ENCODE measurements at regions not wholly inside any gene's neighbourhood (a gene's known extent, or its start where the extent isn't known, plus 50 kb on each side); places are given as distances from the start of the nearest gene placed in this dataset.
"Not testable (repeated sequence)": the region's sequence is repeated elsewhere in the genome, so short reads cannot be mapped to it uniquely, and the experiment has no call there.

DNA sequence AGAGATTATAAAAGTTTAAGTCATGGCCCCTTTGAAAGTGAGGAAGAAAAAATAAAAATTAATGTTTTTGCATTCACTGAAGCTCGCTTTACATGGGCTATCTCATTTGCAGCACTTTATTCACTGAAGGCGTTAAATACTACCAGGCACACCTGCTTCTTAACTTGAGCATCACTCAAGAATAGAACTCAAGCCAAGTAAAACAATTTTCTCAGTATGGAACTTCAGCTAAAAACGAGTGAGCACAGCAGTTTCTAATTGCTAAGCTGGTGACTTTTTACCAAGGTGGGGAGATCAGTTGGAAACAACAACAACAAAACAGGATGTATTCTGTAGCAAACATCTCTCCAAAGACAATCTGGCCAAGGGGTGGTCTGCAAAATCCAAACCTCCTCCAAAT lies 405.6 kb downstream of the RAB38 start (continued):
- no peak for TF ChIP-seq ZBTB33 (IDR thresholded peaks at IDR 0.05; ENCODE audit: extremely low read depth, insufficient replicate concordance, low read length)
- TF ChIP-seq YY1 (IDR thresholded peaks at IDR 0.05; ENCODE audit: extremely low read depth, insufficient replicate concordance, low read depth, low read length): no peak

- Histone ChIP-seq H3K9me2 (ENCODE audit: insufficient read depth) (no peaks in the 10 kb centered on the region), H3K4me3 (replicated peaks in 1 of 2; ENCODE audit: low read depth in 1 of 2, low read length in 2 of 2) (no peak overlapping the region), H3K27me3 (ENCODE audit: insufficient read depth, low read length) (peaks cover 37% of the 10 kb centered on the region), H3K36me3 (ENCODE audit: control insufficient read depth in 1 of 2, insufficient read depth in 2 of 2, low read length in 2 of 2) (no peaks in the 10 kb centered on the region), H3K79me2 (ENCODE audit: insufficient read depth, low read length) (no peaks in the 10 kb centered on the region), H3K27ac (ENCODE audit: low read depth, low read length) (no peak overlapping the region), H3K4me2 (ENCODE audit: low read length) (no peak overlapping the region), H3K4me1 (ENCODE audit: control insufficient read depth in 1 of 2, insufficient read depth in 2 of 2, low read length in 2 of 2) (no peaks in the 10 kb centered on the region), H4K20me1 (ENCODE audit: insufficient read depth) (no peaks in the 10 kb centered on the region), H2AFZ (ENCODE audit: low read depth, low read length, poor library complexity, severe bottlenecking) (no peak overlapping the region), H3K9me3 (ENCODE audit: control insufficient read depth in 1 of 2, insufficient read depth in 1 of 2, low read depth in 1 of 2, low read length in 2 of 2) (no peaks in the 10 kb centered on the region), H3K9ac (ENCODE audit: low read length) (no peak overlapping the region)
- BruUV-seq (replicated peaks): no TSS peak
- POLR2A ChIA-PET: no interaction called here
- DNase-seq (ENCODE audit: low read depth, low spot score): no peak
- TF ChIP-seq SP1 (IDR thresholded peaks at IDR 0.05; ENCODE audit: low read depth) (no peak), YY1 (IDR thresholded peaks at IDR 0.05; ENCODE audit: extremely low read depth, insufficient replicate concordance, low read depth, low read length) (no peak), EZH2 (IDR thresholded peaks at IDR 0.05) (no peak), EGR1 (IDR thresholded peaks at IDR 0.05; ENCODE audit: low read depth) (no peak), ELF1 (IDR thresholded peaks at IDR 0.05; ENCODE audit: borderline replicate concordance, low read depth) (no peak), ZFX (IDR thresholded peaks at IDR 0.05) (no peak), FOSL1 (IDR thresholded peaks at IDR 0.05; ENCODE audit: low read depth) (no peak), TCF7L2 (IDR thresholded peaks at IDR 0.05; ENCODE audit: borderline replicate concordance, extremely low read depth, insufficient read depth, insufficient read length) (no peak)
- RAD21 ChIA-PET (ENCODE audit: low non-redundant PET in 1 of 2, low total read pairs in 2 of 2, uncharacterized antibody in 2 of 2, unreplicated experiment in 2 of 2): no interaction called here
- intact Hi-C loops (cut with micrococcal nuclease): no loop called here
- no peak for ATAC-seq
- CTCF ChIA-PET: no interaction called here
These were observed 407.6 kb downstream of the RAB38 start for GRCh38 chr11:87767615-87768014.

GRCh38 chr11:87764075-87764474 lies 411.2 kb downstream of the RAB38 start:
- peaks cover 31% of the 10 kb centered on the region; the same call in 1 of the 2 replicates for H3K27me3 ChIP-seq (ENCODE audit: insufficient read depth, low read length)
- H3K9ac ChIP-seq (ENCODE audit: low read length); ATAC-seq; H3K27ac ChIP-seq (ENCODE audit: low read depth, low read length); RAD21 ChIA-PET (ENCODE audit: low non-redundant PET in 1 of 2, low total read pairs in 2 of 2, uncharacterized antibody in 2 of 2, unreplicated experiment in 2 of 2); H4K20me1 ChIP-seq (ENCODE audit: insufficient read depth); H2AFZ ChIP-seq (ENCODE audit: low read depth, low read length, poor library complexity, severe bottlenecking); H3K79me2 ChIP-seq (ENCODE audit: insufficient read depth, low read length); H3K4me1 ChIP-seq (ENCODE audit: control insufficient read depth in 1 of 2, insufficient read depth in 2 of 2, low read length in 2 of 2); H3K4me3 ChIP-seq (replicated peaks in 1 of 2; ENCODE audit: low read depth in 1 of 2, low read length in 2 of 2); CTCF ChIA-PET; POLR2A ChIA-PET; H3K36me3 ChIP-seq (ENCODE audit: control insufficient read depth in 1 of 2, insufficient read depth in 2 of 2, low read length in 2 of 2); DNase-seq (ENCODE audit: low read depth, low spot score); H3K4me2 ChIP-seq (ENCODE audit: low read length); BruUV-seq (replicated peaks); H3K9me3 ChIP-seq (ENCODE audit: control insufficient read depth in 1 of 2, insufficient read depth in 1 of 2, low read depth in 1 of 2, low read length in 2 of 2); H3K9me2 ChIP-seq (ENCODE audit: insufficient read depth); intact Hi-C loops (cut with micrococcal nuclease): not testable (repeated sequence)

All from HCT116 (cell line).